KOPT-K1 (cell line): ENCODE measurements at regions not wholly inside any gene's neighbourhood (a gene's known extent, or its start where the extent isn't known, plus 50 kb on each side); places are given as distances from the start of the nearest gene placed in this dataset.
"Not testable (repeated sequence)": the region's sequence is repeated elsewhere in the genome, so short reads cannot be mapped to it uniquely, and the experiment has no call there.

Experiments used
- H3K27ac ChIP-seq: fragments of 200-600 bp; sonication (generic); 2 replicates; pipeline ENCODE4 v1.5.1; 2016; ENCODE audit warnings: antibody characterized with exemption, mild to moderate bottlenecking, low read depth, low read length; ENCODE audit not compliant: poor library complexity, severe bottlenecking
- H3K36me3 ChIP-seq: fragments of 200-600 bp; sonication (generic); 2 replicates; pipeline ENCODE4 v1.5.1; 2017; ENCODE audit warnings: antibody characterized with exemption, mild to moderate bottlenecking, low read length, moderate library complexity; ENCODE audit not compliant: insufficient read depth
- H3K9me3 ChIP-seq: fragments of 200-600 bp; sonication (generic); 2 replicates; pipeline ENCODE4 v1.5.1; 2017; ENCODE audit warnings: antibody characterized with exemption, low read length, mild to moderate bottlenecking; ENCODE audit not compliant: insufficient read depth, poor library complexity, severe bottlenecking

DNA sequence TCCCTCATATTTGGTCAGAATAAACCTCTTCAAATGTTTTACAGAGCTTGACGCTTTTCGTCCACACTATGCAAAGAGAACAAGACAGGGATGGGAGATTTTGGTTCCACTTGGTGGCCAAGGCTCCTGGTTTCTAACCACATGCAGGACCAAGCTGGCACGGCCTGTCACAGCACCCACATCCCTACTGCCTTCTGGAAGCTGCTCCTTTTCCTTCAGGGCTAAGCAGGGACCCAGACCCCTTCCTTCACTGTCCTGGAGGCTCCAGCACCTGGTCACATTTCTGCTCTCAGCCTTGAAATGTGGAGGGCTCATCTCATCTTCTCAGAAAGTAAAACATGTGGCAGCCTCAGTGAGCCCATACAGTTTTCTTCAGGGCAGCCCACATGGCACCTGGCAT lies 50.4 kb upstream of the ARHGEF7 start:
- H3K27ac ChIP-seq: no peak overlapping the region
- H3K36me3 ChIP-seq: no peaks in the 10 kb centered on the region
- no peaks in the 10 kb centered on the region for H3K9me3 ChIP-seq

DNA sequence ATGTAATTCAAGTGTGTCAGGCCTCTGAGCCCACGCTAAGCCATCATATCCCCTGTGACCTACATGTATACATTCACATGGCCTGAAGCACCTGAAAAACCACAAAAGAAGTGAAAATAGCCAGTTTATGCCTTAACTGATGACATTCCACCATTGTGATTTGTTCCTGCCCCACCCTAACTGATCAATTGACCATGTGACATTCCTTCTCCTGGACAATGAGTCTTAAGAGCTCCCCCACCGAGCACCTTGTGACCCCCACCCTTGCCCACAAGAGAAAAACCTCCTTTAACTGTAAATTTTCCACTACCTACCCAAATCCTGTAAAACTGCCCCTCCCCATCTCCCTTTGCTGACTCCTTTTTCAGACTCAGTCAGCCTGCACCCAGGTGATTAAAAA lies 52.1 kb upstream of the ARHGEF7 start:
- Histone ChIP-seq H3K36me3 (no peaks in the 10 kb centered on the region), H3K27ac (no peak overlapping the region), H3K9me3 (peaks cover 4% of the 10 kb centered on the region)

DNA sequence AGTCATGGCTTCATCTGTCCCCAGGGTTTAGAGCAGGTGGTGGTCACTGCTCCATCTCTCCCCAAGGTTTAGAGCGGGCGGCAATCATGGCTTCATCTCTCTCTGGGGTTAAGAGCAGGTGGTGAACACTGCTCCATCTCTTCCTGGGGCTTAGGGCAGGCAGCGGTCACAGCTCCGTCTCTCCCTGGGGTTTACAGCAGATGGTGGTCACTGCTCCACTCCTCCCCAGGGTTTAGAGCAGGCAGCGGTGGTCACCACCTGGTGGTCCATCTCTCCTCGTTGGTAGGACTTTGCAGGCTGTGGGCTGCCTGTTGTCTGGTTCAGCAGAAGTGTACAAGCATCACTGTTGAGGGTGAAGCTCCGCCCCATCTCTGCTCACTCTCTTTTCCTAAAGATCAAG lies 52.8 kb upstream of the ARHGEF7 start:
- H3K9me3 ChIP-seq: peaks cover 4% of the 10 kb centered on the region
- H3K36me3 ChIP-seq: no peaks in the 10 kb centered on the region
- no peak overlapping the region for H3K27ac ChIP-seq

DNA sequence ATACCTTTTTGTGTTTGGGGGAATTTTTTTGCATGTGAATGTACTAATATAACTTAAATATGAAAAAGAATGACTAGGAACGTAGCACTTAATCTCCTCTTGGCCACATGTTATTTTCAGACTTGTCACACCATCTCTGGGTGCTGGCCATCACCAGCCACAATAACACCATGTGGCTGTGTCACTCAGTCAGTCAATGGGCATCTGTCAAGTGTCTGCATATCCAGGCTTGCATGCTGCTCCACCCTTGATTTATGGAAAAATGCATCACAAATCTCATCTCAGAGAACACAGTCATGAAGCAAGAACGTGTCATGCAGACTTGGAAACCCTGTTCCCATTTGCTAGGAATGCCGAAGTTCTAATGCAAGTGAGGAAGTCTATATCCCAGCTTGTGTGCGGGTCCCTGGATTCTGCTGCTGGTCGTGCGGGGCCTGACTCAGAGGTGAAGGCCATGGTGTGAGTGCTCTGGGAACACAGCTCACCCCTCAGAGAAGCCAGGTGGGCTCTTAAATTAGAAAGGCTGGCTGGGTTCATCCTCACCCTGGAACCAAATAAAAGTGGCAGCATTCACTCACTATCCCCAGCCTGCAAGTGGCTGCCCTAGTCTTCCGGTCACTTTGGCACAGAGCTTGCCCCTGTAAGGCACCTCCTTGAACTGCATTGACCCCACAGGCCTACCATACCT lies 53.6 kb upstream of the ARHGEF7 start:
- Histone ChIP-seq H3K27ac (no peak overlapping the region), H3K36me3 (no peaks in the 10 kb centered on the region), H3K9me3 (peaks cover 4% of the 10 kb centered on the region)

DNA sequence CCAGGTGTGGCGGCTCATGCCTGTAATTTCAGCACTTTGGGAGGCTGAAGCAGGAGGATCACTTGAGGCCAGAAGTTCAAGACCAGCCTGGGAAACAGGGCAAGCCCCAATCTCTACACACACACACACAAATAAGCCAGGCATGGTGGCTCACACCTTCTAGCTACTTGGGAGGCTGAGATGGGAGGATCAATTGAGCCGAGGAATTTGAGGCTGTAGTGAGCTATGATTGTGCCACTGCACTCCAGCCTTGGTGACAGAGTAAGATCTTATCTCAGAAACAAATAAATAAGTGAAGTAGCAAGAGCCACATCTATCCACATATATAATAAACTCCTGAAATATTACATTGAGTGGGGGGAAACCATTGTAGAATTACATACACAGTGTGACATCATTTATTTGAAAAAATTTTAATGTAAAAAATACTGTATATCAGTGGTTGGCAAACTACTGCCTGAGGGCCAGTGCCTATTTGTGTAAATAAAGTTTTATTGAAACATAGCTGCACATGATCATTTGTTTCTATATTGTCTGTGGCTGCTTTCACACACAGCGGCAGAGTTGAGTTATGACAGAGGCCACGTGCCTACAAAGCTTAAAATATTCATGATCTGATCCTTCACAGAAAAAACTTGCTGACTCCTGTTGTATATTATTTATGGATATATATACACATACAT lies 54.7 kb upstream of the ARHGEF7 start:
- Histone ChIP-seq H3K9me3 (peaks cover 4% of the 10 kb centered on the region), H3K27ac (no peak overlapping the region), H3K36me3 (no peaks in the 10 kb centered on the region)

DNA sequence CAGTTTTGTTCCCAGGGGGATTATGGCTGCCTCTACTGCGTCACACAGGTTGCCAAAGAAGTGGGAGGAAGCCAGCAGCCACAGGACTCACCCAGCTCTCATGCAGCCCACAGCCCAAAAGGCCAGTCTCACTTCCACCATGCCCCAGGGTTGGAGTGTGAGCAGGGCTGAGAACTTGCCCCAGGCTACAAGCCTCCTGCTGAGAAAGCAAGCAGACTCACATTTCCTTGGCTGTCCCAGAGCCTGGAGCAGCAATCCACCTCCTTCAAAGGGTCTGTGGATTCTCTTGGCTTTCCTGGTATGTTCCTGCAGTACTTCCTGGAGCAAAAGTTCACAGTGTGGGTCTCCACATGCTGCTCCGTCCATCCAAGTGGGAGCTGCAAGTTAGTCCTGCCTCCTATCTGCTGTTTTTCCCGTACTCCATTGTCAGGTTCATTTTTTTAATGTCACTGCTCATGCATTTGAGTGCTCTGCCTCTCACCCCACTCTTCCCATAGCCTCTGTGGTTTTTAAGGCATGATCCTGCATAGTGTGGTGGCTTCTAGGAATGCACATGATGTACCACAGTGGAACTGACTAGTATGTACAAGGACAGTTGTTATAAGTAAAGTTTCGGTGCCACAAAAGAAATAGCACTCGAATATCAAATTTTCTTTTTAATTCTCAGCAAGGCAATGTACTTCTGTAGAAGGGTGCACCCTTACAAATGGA lies 56.2 kb upstream of the ARHGEF7 start:
- Histone ChIP-seq H3K9me3 (peaks cover 4% of the 10 kb centered on the region), H3K27ac (no peak overlapping the region)

DNA sequence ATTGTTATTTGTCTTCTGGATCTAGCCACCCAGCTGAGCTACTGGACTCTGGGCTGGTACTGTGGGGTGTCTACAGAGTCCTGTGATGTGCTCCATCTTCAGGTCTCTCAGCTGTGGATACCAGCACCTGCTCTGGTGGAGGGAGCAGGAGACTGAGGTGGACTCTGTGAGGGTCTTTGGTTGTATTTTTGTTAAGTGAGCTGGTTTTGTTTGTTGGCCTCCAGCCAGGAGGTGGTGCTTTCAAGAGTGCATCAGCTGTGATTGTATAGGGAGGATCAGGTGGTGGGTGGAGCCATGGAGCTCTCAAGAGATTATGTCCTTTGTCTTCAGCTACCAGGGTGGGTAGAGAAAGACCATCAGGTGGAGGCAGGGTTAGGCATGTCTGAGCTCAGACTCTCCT lies 56.8 kb upstream of the ARHGEF7 start:
- H3K9me3 ChIP-seq: not testable (repeated sequence)

More for the DNA sequence above, 56.2 kb upstream of the ARHGEF7 start:
- H3K36me3 ChIP-seq: no peaks in the 10 kb centered on the region

DNA sequence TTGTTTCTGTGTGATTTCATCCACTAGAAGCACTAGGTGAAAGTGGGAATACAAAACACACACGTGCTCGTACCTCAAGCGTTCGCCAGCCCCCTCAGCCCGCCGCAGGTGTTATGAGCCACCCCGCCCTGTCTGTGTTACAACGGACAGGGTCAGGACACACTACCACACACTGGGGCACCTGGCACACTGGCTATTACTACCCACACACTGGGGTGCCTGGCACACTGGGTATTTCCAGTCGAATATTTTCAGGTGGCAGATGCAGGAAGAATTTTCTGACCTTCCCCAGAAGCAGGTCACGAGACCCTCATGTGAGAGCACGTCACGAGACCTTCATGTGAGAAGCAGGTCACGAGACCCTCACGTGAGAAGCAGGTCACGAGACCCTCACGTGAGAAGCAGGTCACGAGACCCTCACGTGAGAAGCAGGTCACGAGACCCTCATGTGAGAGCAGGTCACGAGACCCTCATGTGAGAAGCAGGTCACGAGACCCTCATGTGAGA lies 63.3 kb upstream of the ARHGEF7 start:
- not testable (repeated sequence) for H3K9me3 ChIP-seq, H3K27ac ChIP-seq, H3K36me3 ChIP-seq

More for the DNA sequence above, 56.8 kb upstream of the ARHGEF7 start:
- not testable (repeated sequence) for H3K36me3 ChIP-seq, H3K27ac ChIP-seq

DNA sequence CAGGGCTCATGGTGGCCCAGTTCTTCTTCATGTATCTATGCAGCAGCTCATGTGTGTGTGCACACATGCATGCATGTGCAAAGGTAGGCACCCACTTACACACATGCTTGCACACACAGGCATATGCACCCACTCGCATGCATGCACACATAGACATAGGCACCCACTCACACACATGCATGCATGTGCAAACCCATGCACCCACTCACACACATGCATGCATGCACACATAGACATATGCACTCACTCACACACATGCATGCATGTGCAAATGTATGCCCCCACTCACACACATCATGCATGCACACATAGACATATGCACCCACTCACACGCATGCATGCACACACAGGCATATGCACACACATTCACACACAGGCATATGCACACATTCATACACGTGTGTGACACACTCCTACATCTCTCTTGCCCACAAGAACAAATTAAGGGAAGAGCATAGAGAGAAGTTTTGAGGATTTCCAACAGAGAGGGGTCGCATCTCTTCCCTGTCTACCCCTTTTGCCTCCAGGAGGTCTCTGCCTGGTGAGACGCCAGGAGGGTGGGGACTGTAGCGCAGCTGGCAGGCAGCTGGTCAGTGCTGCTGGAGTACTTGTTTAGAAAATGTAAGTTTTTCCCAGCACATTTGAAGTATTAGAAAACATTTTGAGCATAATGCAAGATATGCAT lies 63.9 kb upstream of the ARHGEF7 start:
- Histone ChIP-seq H3K9me3 (no peaks in the 10 kb centered on the region), H3K36me3 (no peaks in the 10 kb centered on the region), H3K27ac (no peak overlapping the region)

DNA sequence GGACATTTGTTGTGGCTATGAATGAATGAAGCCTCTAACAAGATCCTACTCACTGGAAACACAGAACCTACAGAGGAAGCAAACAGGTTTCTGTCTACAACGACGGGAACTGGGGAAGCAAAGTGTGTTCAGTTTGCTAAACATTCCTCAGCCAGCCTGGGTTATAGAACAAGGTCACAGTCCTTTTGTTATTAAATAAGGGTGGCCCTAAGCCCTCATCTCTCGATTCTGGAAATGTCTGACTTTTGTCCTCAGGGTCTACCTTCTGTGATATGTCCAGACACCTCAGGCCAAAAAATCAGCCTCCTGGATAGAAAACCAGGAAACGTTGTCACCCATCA lies 64.6 kb upstream of the ARHGEF7 start:
- H3K36me3 ChIP-seq: no peaks in the 10 kb centered on the region
- no peaks in the 10 kb centered on the region for H3K9me3 ChIP-seq
- H3K27ac ChIP-seq: no peak overlapping the region

DNA sequence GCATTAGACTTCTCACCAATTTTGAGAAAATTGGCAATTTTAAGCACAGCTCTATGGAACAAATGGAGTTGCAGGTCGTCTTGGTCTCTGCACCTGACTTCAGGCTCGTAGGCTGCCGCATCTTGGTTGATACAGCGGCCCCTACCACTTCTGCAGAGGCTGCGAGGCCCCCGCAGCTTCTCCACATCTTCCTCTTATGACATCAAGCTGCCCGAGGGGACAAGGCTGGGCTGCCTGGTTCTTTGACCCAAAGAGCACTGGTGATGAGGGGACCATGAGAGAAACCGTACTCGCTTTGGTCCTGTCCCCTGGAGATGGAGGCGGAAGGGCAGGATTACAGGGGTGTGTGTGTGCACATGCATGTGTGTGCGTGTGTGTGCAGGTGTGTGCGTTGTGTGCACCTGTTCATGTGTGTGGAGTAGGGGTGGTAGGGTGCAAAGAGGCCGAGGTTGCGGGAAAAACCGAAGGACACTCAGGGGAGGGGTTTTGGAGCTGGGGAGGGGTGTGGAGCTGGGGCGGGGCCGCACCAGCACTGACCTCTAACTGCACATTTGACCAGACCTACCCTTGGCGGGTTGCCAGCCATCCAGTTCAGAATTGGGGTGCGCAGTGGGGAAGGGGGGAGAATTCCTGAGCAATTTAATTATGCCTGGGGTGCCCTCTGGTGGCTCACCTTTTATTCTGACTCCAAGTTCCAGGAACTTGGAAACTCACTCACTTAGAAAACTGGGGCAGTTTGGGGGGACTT lies 65.1 kb upstream of the ARHGEF7 start:
- Histone ChIP-seq H3K9me3 (no peaks in the 10 kb centered on the region), H3K27ac (no peak overlapping the region), H3K36me3 (no peaks in the 10 kb centered on the region)

DNA sequence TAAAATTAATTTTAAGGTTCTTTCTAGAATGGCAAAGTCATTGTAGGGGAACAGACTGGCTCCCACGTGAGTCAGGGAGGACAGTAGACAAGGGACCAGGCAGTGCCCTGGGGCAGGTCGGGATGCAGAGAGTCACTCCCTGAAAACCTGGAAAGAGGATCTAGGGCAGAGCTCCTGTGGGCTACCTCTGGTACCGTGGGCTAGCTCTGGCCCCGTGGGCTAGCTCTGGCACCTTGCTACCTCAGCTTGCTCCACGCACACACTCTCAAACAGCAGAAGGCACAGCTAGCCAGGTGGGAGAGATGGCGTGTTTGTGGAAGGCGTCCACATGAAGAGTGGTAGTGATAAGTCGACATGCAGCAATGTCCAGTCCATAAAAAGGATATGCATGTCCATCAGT lies 66.7 kb upstream of the ARHGEF7 start:
- Histone ChIP-seq H3K36me3 (no peaks in the 10 kb centered on the region), H3K27ac (no peak overlapping the region), H3K9me3 (no peaks in the 10 kb centered on the region)

DNA sequence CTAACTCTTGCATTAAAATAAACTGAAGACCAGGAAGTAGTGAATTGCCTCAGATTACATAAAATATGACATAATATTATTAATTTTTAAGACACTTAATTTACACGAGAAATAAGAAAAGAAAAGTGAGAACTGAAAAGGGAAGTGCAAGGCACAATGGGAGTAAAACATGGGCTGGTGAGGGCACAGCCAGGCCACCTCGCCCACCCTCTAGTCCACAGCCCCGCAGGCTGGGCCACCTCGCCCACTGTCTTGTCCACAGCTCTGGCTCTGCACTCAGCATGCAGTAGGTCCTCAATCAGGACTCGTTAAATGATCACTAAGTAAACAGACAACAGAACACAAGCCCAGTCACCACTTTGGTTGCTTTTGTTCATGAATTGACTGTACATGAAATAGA lies 67.8 kb upstream of the ARHGEF7 start:
- Histone ChIP-seq H3K9me3 (no peaks in the 10 kb centered on the region), H3K27ac (no peak overlapping the region)

DNA sequence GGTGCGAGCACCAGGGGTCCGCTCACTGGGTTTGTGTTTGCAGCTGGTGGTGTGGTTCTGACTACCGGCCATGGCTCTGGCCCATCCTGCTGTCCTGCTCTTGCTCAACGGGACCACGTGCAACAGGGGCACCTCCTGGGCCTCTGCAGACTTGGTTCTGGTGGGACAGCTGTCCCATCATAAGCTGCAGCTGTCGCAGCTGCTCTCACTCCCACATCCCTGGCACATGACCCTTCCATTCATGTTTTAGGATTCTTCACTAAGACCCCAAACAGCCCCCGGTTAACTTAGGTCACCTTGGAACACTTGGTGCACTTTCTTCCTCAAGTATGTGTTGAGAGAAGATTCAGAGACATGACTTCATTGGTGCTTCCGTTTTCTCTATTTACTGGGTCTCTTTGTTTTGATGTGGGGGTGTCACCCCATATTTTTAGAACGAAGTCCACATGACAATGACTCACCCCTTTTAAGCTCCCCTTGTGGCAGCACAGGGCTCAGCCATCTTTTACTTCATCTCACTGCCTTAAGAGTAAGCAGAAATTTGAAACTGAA lies 68.4 kb upstream of the ARHGEF7 start:
- H3K9me3 ChIP-seq: no peaks in the 10 kb centered on the region
- H3K27ac ChIP-seq: no peak overlapping the region
- H3K36me3 ChIP-seq: no peaks in the 10 kb centered on the region

More for the DNA sequence above, 67.8 kb upstream of the ARHGEF7 start:
- H3K36me3 ChIP-seq: no peaks in the 10 kb centered on the region
